Endodermal cell (in vitro differentiated cells): ENCODE measurements at regions not wholly inside any gene's neighbourhood (a gene's known extent, or its start where the extent isn't known, plus 50 kb on each side); places are given as distances from the start of the nearest gene placed in this dataset.

Experiments
- DNase-seq: peaks from one replicate; pipeline ENCODE4 v3.0.0-alpha.2; 2017
- H3K27ac ChIP-seq: 2 replicates; pipeline ENCODE4 v1.5.1; 2013; ENCODE audit warnings: mild to moderate bottlenecking, low read depth, low read length, moderate library complexity
- H3K27me3 ChIP-seq: 2 replicates; pipeline ENCODE4 v1.6.1; 2013; ENCODE audit warnings: mild to moderate bottlenecking, low read length, moderate library complexity; ENCODE audit not compliant: insufficient read depth, control insufficient read depth, poor library complexity, severe bottlenecking
- H3K36me3 ChIP-seq: 2 replicates; pipeline ENCODE4 v1.7.0; 2013; ENCODE audit warnings: mild to moderate bottlenecking, low read length, moderate library complexity; ENCODE audit not compliant: control insufficient read depth, insufficient read depth
- H3K4me1 ChIP-seq: one replicate; pipeline ENCODE4 v1.7.0; 2013; ENCODE audit warnings: low read length; ENCODE audit not compliant: control insufficient read depth, insufficient read depth
- H3K4me3 ChIP-seq: 2 replicates; pipeline ENCODE4 v1.5.1; 2013; ENCODE audit warnings: mild to moderate bottlenecking, low read length, moderate library complexity
- H3K9ac ChIP-seq: 2 replicates; pipeline ENCODE4 v1.6.1; 2013; ENCODE audit warnings: mild to moderate bottlenecking, low read length, moderate library complexity; ENCODE audit not compliant: poor library complexity, severe bottlenecking; ENCODE audit errors: extremely low read depth
- H3K9me3 ChIP-seq: 2 replicates; pipeline ENCODE4 v1.6.1; 2013; ENCODE audit warnings: mild to moderate bottlenecking, low read length, moderate library complexity; ENCODE audit not compliant: control insufficient read depth
- H3K27ac Mint-ChIP-seq: 2 replicates; pipeline ENCODE4 v1.8.0; 2020; ENCODE audit warnings: mixed read lengths
- H3K27me3 Mint-ChIP-seq: 2 replicates; pipeline ENCODE4 v1.8.0; 2021; ENCODE audit warnings: mild to moderate bottlenecking, mixed read lengths; ENCODE audit not compliant: insufficient read depth
- H3K36me3 Mint-ChIP-seq: 2 replicates; pipeline ENCODE4 v1.8.0; 2020; ENCODE audit warnings: low read depth, mixed read lengths
- H3K4me1 Mint-ChIP-seq: 2 replicates; pipeline ENCODE4 v1.8.0; 2020; ENCODE audit warnings: mixed read lengths
- H3K4me3 Mint-ChIP-seq: 2 replicates; pipeline ENCODE4 v1.8.0; 2020; ENCODE audit warnings: mild to moderate bottlenecking, moderate library complexity, mixed read lengths
- H3K9me3 Mint-ChIP-seq: 2 replicates; pipeline ENCODE4 v1.8.0; 2020; ENCODE audit warnings: mild to moderate bottlenecking, mixed read lengths
- WGBS, 2 experiments: methylation state at CpG; one replicate each; pipeline versions ENCODE4 v1.1.5 to v1.1.7; 2013; ENCODE audit warnings: missing lambda C conversion rate in 2 of 2, mixed read lengths in 1 of 2; ENCODE audit not compliant: insufficient coverage in 1 of 2, insufficient read length in 1 of 2; 5-methylcytosine and 5-hydroxymethylcytosine counted together
- TF ChIP-seq, protein P1 (sequence below): fragments of 200-600 bp; sonication (generic); conservative IDR thresholded peaks from 2 replicates; pipeline ENCODE4 v1.5.0; 2021; ENCODE audit warnings: antibody characterized with exemption, mild to moderate bottlenecking

DNA sequence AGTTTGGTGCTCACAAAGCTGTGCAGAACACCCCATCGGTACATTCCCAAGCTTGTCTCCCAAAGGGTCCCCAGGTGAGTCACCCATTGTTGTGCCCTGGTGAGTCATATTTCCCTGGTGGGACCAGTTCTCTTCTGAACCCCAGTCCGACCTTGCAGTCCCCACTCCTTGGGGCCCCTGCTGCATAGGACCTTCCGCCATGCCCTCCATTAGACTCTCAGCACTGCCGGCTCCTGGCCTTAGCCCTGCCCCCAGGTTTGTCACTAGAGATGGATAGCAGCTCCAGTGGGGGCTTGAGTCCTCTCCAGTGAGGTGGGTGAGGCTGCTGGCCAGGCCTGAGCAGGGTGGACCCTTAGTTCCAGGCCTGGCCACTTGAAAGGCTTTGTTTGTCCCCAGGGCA is 80.5 kb upstream of the MKI67 start:
- H3K36me3 ChIP-seq: no peaks in the 10 kb centered on the region
- Mint-ChIP-seq H3K9me3 (peaks cover 19% of the 10 kb centered on the region), H3K27ac (no peak overlapping the region), H3K27me3 (peaks cover 6% of the 10 kb centered on the region), H3K4me3 (no peak overlapping the region), H3K36me3 (peaks cover 5% of the 10 kb centered on the region), H3K4me1 (peaks cover 2% of the 10 kb centered on the region)
- H3K27me3 ChIP-seq: no peaks in the 10 kb centered on the region
- no peaks in the 10 kb centered on the region for H3K4me1 ChIP-seq
- peaks cover 16% of the 10 kb centered on the region for H3K9me3 ChIP-seq
- 88 to 90% methylated on average over 4 of the region's 4 CpGs for WGBS, 2 experiments
- H3K27ac ChIP-seq: no peak overlapping the region
- no peak overlapping the region for H3K9ac ChIP-seq
- H3K4me3 ChIP-seq: no peak overlapping the region
- TF ChIP-seq, protein P1, sequence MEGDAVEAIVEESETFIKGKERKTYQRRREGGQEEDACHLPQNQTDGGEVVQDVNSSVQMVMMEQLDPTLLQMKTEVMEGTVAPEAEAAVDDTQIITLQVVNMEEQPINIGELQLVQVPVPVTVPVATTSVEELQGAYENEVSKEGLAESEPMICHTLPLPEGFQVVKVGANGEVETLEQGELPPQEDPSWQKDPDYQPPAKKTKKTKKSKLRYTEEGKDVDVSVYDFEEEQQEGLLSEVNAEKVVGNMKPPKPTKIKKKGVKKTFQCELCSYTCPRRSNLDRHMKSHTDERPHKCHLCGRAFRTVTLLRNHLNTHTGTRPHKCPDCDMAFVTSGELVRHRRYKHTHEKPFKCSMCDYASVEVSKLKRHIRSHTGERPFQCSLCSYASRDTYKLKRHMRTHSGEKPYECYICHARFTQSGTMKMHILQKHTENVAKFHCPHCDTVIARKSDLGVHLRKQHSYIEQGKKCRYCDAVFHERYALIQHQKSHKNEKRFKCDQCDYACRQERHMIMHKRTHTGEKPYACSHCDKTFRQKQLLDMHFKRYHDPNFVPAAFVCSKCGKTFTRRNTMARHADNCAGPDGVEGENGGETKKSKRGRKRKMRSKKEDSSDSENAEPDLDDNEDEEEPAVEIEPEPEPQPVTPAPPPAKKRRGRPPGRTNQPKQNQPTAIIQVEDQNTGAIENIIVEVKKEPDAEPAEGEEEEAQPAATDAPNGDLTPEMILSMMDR: no peak
- no peak for DNase-seq

DNA sequence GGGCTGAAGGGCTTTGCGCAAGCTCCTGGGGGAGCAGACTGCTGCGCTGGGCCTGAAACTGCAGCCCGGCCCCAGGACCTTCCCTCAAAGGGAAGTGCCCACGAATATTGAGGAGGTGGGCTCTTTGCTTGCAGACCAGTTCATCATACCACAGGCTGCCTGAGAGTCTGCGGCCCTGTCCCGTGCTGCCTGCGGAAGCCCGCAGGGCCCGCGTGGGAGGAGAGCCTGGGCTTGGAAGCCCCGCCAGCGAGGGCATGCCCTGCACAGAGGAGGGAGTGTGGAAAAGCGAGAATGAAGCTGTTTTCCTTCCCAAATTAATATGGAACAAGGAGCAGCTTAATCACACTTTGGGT is 83.6 kb upstream of the MKI67 start:
- H3K4me1 ChIP-seq: peaks cover 9% of the 10 kb centered on the region
- H3K36me3 ChIP-seq: no peaks in the 10 kb centered on the region
- H3K4me1 Mint-ChIP-seq: peaks cover 32% of the 10 kb centered on the region
- no peaks in the 10 kb centered on the region for H3K27me3 ChIP-seq
- no peak overlapping the region for H3K27ac Mint-ChIP-seq
- TF ChIP-seq, protein P1: no peak
- H3K36me3 Mint-ChIP-seq: no peaks in the 10 kb centered on the region
- H3K27ac ChIP-seq: no peak overlapping the region
- DNase-seq: no peak
- 95 to 96% methylated on average over 7 to 13 of the region's 13 CpGs for WGBS, 2 experiments
- peaks cover 12% of the 10 kb centered on the region for H3K27me3 Mint-ChIP-seq
- no peak overlapping the region for H3K4me3 ChIP-seq
- no peaks in the 10 kb centered on the region for H3K9me3 Mint-ChIP-seq
- no peak overlapping the region for H3K9ac ChIP-seq
- no peaks in the 10 kb centered on the region for H3K9me3 ChIP-seq
- H3K4me3 Mint-ChIP-seq: peak overlapping the region; percentile 46

DNA sequence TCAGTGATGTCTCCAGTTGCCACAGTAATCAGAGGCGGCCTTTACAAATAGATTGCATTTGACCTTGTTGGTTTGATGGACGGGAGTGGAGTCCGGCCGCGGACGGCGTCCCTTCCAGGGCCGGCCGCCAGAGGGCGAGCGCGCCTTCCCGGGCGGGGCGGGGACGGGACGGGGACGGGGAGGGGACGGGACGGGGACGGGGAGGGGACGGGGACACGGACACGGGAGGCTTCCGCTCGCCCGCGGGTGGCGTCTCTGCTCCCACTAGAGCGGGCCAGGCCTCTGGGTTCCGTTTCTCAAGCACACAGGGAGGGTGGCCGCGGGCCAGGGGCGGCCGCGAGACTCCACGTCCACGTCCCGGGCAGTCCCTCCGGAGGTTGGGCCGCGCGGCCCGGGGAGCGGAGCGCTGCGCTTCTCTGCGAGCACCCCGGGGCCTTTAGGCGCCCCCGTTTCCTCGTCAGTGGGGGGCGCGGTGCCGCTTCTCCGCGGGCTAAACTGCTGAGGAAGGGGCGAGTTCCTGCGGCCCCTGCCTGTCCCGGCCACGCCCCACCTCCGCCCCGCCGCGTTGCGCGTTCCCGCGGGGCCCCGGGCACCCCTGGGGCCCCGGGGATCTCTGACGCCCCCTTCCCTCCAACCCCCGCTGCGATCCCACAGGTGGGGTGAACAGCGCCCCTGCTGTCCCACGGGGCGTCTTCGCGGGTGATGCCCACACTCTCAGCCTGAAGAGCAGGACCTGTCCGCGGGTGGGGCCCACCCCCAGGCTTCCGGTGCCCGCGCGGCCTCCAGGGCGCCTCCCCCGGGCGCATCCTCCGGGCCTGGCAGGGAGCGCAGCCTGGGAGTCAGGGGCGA is 84.2 kb upstream of the MKI67 start:
- peak; percentile 91 for DNase-seq
- H3K27ac Mint-ChIP-seq: no peak overlapping the region
- no peaks in the 10 kb centered on the region for H3K36me3 Mint-ChIP-seq
- Histone ChIP-seq H3K9me3 (no peaks in the 10 kb centered on the region), H3K4me3 (peak overlapping the region; percentile 72), H3K4me1 (peaks cover 15% of the 10 kb centered on the region), H3K27me3 (no peaks in the 10 kb centered on the region), H3K27ac (no peak overlapping the region), H3K36me3 (no peaks in the 10 kb centered on the region), H3K9ac (no peak overlapping the region)
- peaks cover 12% of the 10 kb centered on the region for H3K27me3 Mint-ChIP-seq
- peak overlapping the region; percentile 46 for H3K4me3 Mint-ChIP-seq
- peaks cover 38% of the 10 kb centered on the region for H3K4me1 Mint-ChIP-seq
- WGBS, 2 experiments: 0 to 7% methylated on average over 16 to 91 of the region's 91 CpGs
- TF ChIP-seq, protein P1: peak; percentile 89
- no peaks in the 10 kb centered on the region for H3K9me3 Mint-ChIP-seq
